ENCODE measurements at regions not wholly inside any gene's neighbourhood (a gene's known extent, or its start where the extent isn't known, plus 50 kb on each side); places are given as distances from the start of the nearest gene placed in this dataset.

DNA sequence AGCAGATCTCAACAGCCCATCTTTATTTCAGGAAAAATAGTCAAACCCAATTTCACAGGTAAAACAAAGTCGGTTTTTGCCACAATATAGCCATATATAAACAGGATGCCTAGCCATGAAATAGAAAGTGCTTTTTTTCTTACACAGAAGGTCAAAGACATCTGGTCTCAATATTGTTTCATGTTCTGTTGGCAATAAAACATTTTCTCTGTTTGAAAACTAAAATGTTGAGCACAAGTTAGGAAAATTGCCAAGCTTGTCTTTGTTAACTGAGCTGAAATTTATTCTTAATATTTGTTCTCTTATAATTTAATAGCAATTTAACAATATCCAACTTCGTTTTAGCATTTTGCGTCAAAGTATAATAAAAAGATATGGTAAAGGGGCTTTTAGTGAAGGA, 673.4 kb downstream of the DTWD2 start:
- H3K4me3 ChIP-seq (ENCODE audit: low read depth, low read length) = no peak overlapping the region
- no peak for TF ChIP-seq CTCF (IDR thresholded peaks at IDR 0.05; ENCODE audit: insufficient read depth, low read length)
- no peak for DNase-seq (ENCODE audit: low read depth)

DNA sequence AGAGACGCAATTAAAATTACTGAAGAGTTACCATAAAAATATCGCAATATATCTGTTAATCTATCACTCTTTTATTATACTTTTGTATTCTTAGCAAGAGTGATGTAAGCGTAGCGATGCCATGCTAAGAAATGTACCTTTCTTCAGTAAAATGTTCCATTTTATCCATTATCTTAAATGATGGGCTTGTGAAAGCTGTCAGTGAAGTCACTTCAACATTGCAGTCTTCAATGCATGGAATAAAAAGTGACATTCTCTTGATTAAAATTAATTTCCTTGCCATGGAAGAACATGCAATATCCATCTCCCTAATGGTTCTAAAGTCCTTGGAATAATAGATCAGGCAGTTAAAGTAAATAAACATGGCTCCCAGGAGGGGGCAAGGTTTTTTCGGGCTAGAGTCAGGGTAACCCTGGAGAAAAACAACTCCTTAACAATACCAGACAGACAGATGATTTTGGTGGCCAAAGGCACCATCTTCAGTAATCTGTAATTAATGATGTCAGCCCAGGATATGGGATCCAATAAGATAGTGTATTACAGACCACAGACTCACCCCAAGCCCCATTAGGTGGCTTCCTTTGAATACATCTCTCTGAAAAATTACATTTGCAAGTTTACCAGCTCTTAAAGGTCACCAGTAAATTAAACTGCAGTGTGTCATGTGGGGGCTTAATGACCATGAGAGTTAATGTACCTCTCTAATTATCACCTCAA, 677.1 kb downstream of the DTWD2 start:
- no peak for TF ChIP-seq CTCF (IDR thresholded peaks at IDR 0.05; ENCODE audit: insufficient read depth, low read length)
- no peak overlapping the region for H3K4me3 ChIP-seq (ENCODE audit: low read depth, low read length)
- no peak for DNase-seq (ENCODE audit: low read depth)

DNA sequence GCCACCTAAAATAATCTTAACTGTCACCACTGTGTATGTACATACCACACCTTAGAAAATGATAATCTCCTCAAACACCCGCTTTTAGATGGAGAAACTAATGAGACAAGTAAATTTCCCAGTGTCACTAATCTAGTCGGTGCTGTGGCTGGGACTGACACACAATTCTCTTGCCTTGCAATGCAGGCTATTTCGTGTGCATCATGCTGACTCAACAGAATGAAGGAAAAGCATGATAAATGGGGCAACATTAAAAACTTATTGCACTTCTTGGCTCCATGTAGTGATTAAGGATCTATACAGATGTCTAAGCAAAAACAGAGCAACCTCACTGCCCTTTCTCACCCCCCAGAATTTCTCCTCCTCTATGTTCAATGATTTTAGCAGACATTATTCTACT, 677.9 kb downstream of the DTWD2 start:
- no peak for DNase-seq (ENCODE audit: low read depth)
- H3K4me3 ChIP-seq (ENCODE audit: low read depth, low read length) = no peak overlapping the region
- no peak for TF ChIP-seq CTCF (IDR thresholded peaks at IDR 0.05; ENCODE audit: insufficient read depth, low read length)

GRCh38 chr5:118303296-118303695, 685.1 kb downstream of the DTWD2 start:
- DNase-seq (ENCODE audit: low read depth) = no peak
- no peak for TF ChIP-seq CTCF (IDR thresholded peaks at IDR 0.05; ENCODE audit: insufficient read depth, low read length)
- H3K4me3 ChIP-seq (ENCODE audit: low read depth, low read length) = no peak overlapping the region

- no peak overlapping the region for H3K4me3 ChIP-seq (ENCODE audit: low read depth, low read length)
- DNase-seq (ENCODE audit: low read depth) = no peak
- no peak for TF ChIP-seq CTCF (IDR thresholded peaks at IDR 0.05; ENCODE audit: insufficient read depth, low read length)
Measured at GRCh38 chr5:118302786-118303185, 685.6 kb downstream of the DTWD2 start.

DNA sequence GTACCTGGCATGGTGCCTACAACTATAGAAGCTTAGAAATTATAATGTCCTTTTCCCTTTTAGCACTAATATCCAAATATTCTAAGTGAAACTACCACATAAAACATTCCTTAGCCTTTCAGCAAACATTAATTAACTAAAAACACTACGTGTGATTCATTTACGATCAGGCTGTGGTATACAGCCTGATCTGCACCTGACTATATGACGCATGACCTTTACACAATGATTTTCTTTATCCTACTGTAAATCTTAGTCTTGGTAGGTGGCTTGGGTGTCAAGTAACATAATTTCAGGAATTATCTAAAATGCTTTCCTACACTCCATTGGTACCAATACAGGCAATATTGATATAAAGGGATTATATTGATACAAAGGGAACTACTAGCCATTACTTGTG, 686.7 kb downstream of the DTWD2 start:
- DNase-seq (ENCODE audit: low read depth) = no peak
- no peak for TF ChIP-seq CTCF (IDR thresholded peaks at IDR 0.05; ENCODE audit: insufficient read depth, low read length)
- H3K4me3 ChIP-seq (ENCODE audit: low read depth, low read length) = no peak overlapping the region

DNA sequence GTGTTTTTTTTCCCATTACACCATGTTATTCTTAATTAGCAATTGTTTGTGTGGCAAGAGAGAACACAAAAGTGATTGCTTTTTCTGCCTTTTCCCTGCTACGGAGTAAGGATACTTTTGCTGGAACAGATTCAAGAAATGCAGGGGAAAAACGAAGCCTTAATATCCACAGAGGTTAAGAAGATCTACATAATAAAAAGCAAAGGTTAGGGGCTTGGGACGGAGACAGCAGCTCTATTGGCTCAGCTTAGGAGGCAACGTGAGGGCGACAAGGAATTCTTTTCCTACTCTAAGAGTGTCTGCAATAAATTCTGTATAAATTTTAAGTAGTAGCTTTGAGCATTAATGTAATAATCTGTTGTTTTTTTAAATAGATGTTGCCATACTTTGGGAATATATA, 693.3 kb downstream of the DTWD2 start:
- DNase-seq (ENCODE audit: low read depth) = no peak
- no peak for TF ChIP-seq CTCF (IDR thresholded peaks at IDR 0.05; ENCODE audit: insufficient read depth, low read length)
- no peak overlapping the region for H3K4me3 ChIP-seq (ENCODE audit: low read depth, low read length)

All from fibroblast of the aortic adventitia (primary cell).